Esophagus squamous epithelium (tissue), 5 donors: ENCODE measurements at regions not wholly inside any gene's neighbourhood (a gene's known extent, or its start where the extent isn't known, plus 50 kb on each side); places are given as distances from the start of the nearest gene placed in this dataset.

Experiments used
- DNase-seq: peaks from one replicate; lab custom pipeline; 2025; lab: John Stamatoyannopoulos, UW
- H3K27ac ChIP-seq, 4 donors: fragments of 200-600 bp; sonication (generic); one replicate each; pipeline ENCODE4 v1.5.1; 2016 to 2019; ENCODE audit warnings: mild to moderate bottlenecking in 1 of 4
- H3K27me3 ChIP-seq, 4 donors: fragments of 200-600 bp; sonication (generic); 1 replicate in 3 of 4; 2 replicates in 1 of 4; pipeline versions ENCODE4 v1.5.1 to v1.6.0; 2017 to 2021; ENCODE audit warnings: antibody characterized with exemption in 1 of 4
- H3K36me3 ChIP-seq, 3 donors: fragments of 200-600 bp; sonication (generic); one replicate each; pipeline ENCODE4 v1.5.1; 2016 to 2019
- H3K4me1 ChIP-seq, 3 donors: fragments of 200-600 bp; sonication (generic); one replicate each; pipeline ENCODE4 v1.5.1; 2017 to 2019
- H3K4me3 ChIP-seq, 4 donors: fragments of 200-600 bp; sonication (generic); 1 replicate in 3 of 4; 2 replicates in 1 of 4; pipeline ENCODE4 v1.5.1; 2016 to 2019; ENCODE audit warnings: mild to moderate bottlenecking in 2 of 4, moderate library complexity in 1 of 4
- H3K9me3 ChIP-seq, 3 donors: fragments of 200-600 bp; sonication (generic); one replicate each; pipeline ENCODE4 v1.5.1; 2016 to 2019
- POLR2A ChIP-seq, 4 donors: fragments of 450-650 bp; IDR thresholded peaks; one replicate each; pipeline ENCODE4 v1.6.1; 2017; ENCODE audit warnings: antibody characterized with exemption in 4 of 4, mild to moderate bottlenecking in 4 of 4, moderate library complexity in 3 of 4
- WGBS, 2 donors: methylation state at CpG; one replicate each; pipeline ENCODE4 v1.1.5; 2018; 5-methylcytosine and 5-hydroxymethylcytosine counted together
- intact Hi-C: fragments of 100-400 bp; cut with DNase I; formaldehyde crosslinking; loops from one replicate; pipeline ENCODE4 v1.15.0; 2022
- TF ChIP-seq, protein P1 (sequence below), 6 experiments: fragments of 450-650 bp in 4 of 6; fragments of 200-600 bp in 2 of 6; sonication (generic) in 2 of 6; IDR thresholded peaks; one replicate each; pipeline ENCODE4 v1.5.1; 2016 to 2019; ENCODE audit warnings: antibody characterized with exemption in 6 of 6, mild to moderate bottlenecking in 4 of 6, moderate library complexity in 4 of 6
- donor health status: DM: yes; HTN: yes; CAD: no.

GRCh38 chr4:159735281-159736207, 632.7 kb downstream of the RAPGEF2 start:
- no peak overlapping the region for H3K27ac ChIP-seq
- intact Hi-C loops = no loop called here
- no peaks in the 10 kb centered on the region for H3K9me3 ChIP-seq
- H3K4me1 ChIP-seq = no peaks in the 10 kb centered on the region
- H3K4me3 ChIP-seq = no peak overlapping the region
- no peak for DNase-seq
- no peaks in the 10 kb centered on the region for H3K27me3 ChIP-seq
- WGBS, 2 donors = 65 to 72% methylated on average over 6 of the region's 6 CpGs
- TF ChIP-seq, protein P1, sequence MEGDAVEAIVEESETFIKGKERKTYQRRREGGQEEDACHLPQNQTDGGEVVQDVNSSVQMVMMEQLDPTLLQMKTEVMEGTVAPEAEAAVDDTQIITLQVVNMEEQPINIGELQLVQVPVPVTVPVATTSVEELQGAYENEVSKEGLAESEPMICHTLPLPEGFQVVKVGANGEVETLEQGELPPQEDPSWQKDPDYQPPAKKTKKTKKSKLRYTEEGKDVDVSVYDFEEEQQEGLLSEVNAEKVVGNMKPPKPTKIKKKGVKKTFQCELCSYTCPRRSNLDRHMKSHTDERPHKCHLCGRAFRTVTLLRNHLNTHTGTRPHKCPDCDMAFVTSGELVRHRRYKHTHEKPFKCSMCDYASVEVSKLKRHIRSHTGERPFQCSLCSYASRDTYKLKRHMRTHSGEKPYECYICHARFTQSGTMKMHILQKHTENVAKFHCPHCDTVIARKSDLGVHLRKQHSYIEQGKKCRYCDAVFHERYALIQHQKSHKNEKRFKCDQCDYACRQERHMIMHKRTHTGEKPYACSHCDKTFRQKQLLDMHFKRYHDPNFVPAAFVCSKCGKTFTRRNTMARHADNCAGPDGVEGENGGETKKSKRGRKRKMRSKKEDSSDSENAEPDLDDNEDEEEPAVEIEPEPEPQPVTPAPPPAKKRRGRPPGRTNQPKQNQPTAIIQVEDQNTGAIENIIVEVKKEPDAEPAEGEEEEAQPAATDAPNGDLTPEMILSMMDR (IDR thresholded peaks at IDR 0.05) = no peak
- TF ChIP-seq POLR2A (IDR thresholded peaks at IDR 0.05) = no peak
- no peaks in the 10 kb centered on the region for H3K36me3 ChIP-seq

- TF ChIP-seq, protein P1 (IDR thresholded peaks at IDR 0.05) = no peak
Observed at GRCh38 chr4:159736411-159736810, 633.5 kb downstream of the RAPGEF2 start.

DNA sequence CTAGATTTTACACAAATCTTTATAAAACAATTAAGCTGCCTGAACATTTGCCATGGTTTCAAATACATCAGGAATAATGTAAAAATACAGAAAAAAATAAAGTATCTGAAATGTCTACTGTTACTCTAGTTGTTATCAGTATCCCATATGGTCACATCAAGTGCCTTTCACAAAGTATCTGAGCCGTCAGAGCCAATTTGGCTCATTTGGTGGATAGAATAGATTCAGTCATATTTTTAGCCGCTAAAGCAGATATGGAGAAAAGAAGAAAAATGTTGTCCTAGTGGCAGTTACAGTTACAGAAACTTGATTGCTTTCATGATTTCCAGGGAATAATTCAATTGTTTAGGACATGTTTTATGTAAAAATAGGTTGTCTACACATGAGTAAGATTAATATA, 641.1 kb downstream of the RAPGEF2 start:
- DNase-seq = no peak
- H3K4me3 ChIP-seq = no peak overlapping the region
- no peaks in the 10 kb centered on the region for H3K36me3 ChIP-seq
- no peak overlapping the region for H3K27ac ChIP-seq
- no peaks in the 10 kb centered on the region for H3K4me1 ChIP-seq
- intact Hi-C loops = no loop called here
- no peaks in the 10 kb centered on the region for H3K27me3 ChIP-seq
- H3K9me3 ChIP-seq = peaks cover 0 to 5% (median 0%) of the 10 kb centered on the region in 3 donors
- 24 to 38% methylated on average over 2 of the region's 2 CpGs for WGBS, 2 donors
- TF ChIP-seq, protein P1 (IDR thresholded peaks at IDR 0.05) = no peak
- no peak for TF ChIP-seq POLR2A (IDR thresholded peaks at IDR 0.05)

More at GRCh38 chr4:159736411-159736810, 633.5 kb downstream of the RAPGEF2 start:
- WGBS, 2 donors = 68 to 73% methylated on average over 7 of the region's 7 CpGs
- Histone ChIP-seq H3K36me3 (no peaks in the 10 kb centered on the region), H3K9me3 (no peaks in the 10 kb centered on the region), H3K4me3 (no peak overlapping the region), H3K27ac (no peak overlapping the region), H3K27me3 (no peaks in the 10 kb centered on the region), H3K4me1 (no peaks in the 10 kb centered on the region)
- no peak for DNase-seq
- intact Hi-C loops = no loop called here

- Histone ChIP-seq H3K36me3 (no peaks in the 10 kb centered on the region), H3K4me1 (no peaks in the 10 kb centered on the region), H3K27ac (no peak overlapping the region), H3K27me3 (no peaks in the 10 kb centered on the region), H3K9me3 (peaks cover 0 to 9% (median 0%) of the 10 kb centered on the region in 3 donors), H3K4me3 (no peak overlapping the region)
- DNase-seq = no peak
- TF ChIP-seq POLR2A (IDR thresholded peaks at IDR 0.05) = no peak
- TF ChIP-seq, protein P1 (IDR thresholded peaks at IDR 0.05) = no peak
- intact Hi-C loops = no loop called here
- no CpG with 5 or more reads among the region's 3 CpGs for WGBS, 2 donors
Observed at GRCh38 chr4:159747983-159748382, 645.1 kb downstream of the RAPGEF2 start.

DNA sequence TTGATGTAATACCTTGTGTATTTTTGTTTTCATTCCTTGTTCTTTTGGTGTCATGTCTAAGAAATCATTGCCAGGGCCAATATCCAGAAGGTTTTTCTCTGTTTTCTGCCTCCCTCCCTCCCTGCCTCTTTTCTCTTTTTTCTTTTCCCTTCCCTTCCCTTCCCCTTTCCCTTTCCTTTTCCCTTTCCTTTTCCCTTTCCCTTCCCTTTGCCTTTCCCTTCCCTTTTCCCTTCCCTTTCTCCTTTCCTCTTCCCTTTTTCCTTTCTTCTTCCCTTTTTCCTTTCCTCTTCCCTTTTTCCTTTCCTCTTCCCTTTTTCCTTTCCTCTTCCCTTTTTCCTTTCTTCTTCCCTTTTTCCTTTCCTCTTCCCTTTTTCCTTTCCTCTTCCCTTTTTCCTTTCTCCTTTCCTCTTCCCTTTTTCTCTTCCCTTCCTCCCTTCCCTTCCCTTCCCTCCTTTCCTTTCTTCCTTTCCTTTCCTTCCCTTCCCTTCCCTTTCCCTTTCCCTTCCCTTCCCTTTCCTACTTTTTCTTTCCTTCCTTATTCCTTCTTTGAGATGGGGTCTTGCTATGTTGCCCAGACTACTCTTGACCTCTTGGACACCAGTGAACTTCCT, 646.1 kb downstream of the RAPGEF2 start:
- H3K4me3 ChIP-seq = no peak overlapping the region
- TF ChIP-seq, protein P1 (IDR thresholded peaks at IDR 0.05) = no peak
- no peak for TF ChIP-seq POLR2A (IDR thresholded peaks at IDR 0.05)

More for the DNA sequence above, 646.1 kb downstream of the RAPGEF2 start:
- no peaks in the 10 kb centered on the region for H3K27me3 ChIP-seq
- no peak overlapping the region for H3K27ac ChIP-seq
- H3K4me1 ChIP-seq = no peaks in the 10 kb centered on the region
- DNase-seq = no peak
- intact Hi-C loops = no loop called here
- peaks cover 0 to 9% (median 0%) of the 10 kb centered on the region in 3 donors for H3K9me3 ChIP-seq
- H3K36me3 ChIP-seq = no peaks in the 10 kb centered on the region
